Thoracic aorta (tissue), 2 donors: ENCODE measurements at regions not wholly inside any gene's neighbourhood (a gene's known extent, or its start where the extent isn't known, plus 50 kb on each side); places are given as distances from the start of the nearest gene placed in this dataset.
"Not testable (repeated sequence)": the region's sequence is repeated elsewhere in the genome, so short reads cannot be mapped to it uniquely, and the experiment has no call there.

Source experiments
- ATAC-seq: fragments of 150-250 bp; one replicate; pipeline ENCODE4 v1.8.0; 2017; ENCODE audit warnings: low read depth; ENCODE audit not compliant: insufficient number of reproducible peaks, low FRiP score
- DNase-seq: peaks from one replicate; pipeline ENCODE4 v3.0.0-alpha.2; 2020; ENCODE audit warnings: low spot score
- H3K27ac ChIP-seq, 2 donors: fragments of 200-600 bp; sonication (generic); 1 replicate in 1 of 2; 2 replicates in 1 of 2; pipeline ENCODE4 v1.5.1; 2016; ENCODE audit warnings: mild to moderate bottlenecking in 2 of 2, moderate library complexity in 2 of 2
- H3K27me3 ChIP-seq: fragments of 200-600 bp; sonication (generic); replicated peaks from 2 replicates; pipeline ENCODE4 v1.6.0; 2016; ENCODE audit warnings: mild to moderate bottlenecking; ENCODE audit not compliant: insufficient read depth
- H3K36me3 ChIP-seq: fragments of 200-600 bp; sonication (generic); one replicate; pipeline ENCODE4 v1.5.1; 2016
- H3K4me1 ChIP-seq, 2 donors: fragments of 200-600 bp; sonication (generic); 1 replicate in 1 of 2; 2 replicates in 1 of 2; pipeline versions ENCODE4 v1.5.1 to v1.6.0; 2016; ENCODE audit warnings: low read depth in 2 of 2, mild to moderate bottlenecking in 1 of 2; ENCODE audit not compliant: control insufficient read depth in 1 of 2
- H3K4me3 ChIP-seq: fragments of 200-600 bp; sonication (generic); 2 replicates; pipeline ENCODE4 v1.5.1; 2016; ENCODE audit warnings: mild to moderate bottlenecking
- H3K9me3 ChIP-seq: fragments of 200-600 bp; sonication (generic); 2 replicates; pipeline ENCODE4 v1.5.1; 2016
- TF ChIP-seq, protein P1 (sequence below): fragments of 200-600 bp; sonication (generic); IDR thresholded peaks from one replicate; pipeline ENCODE4 v1.5.1; 2019; ENCODE audit warnings: antibody characterized with exemption

DNA sequence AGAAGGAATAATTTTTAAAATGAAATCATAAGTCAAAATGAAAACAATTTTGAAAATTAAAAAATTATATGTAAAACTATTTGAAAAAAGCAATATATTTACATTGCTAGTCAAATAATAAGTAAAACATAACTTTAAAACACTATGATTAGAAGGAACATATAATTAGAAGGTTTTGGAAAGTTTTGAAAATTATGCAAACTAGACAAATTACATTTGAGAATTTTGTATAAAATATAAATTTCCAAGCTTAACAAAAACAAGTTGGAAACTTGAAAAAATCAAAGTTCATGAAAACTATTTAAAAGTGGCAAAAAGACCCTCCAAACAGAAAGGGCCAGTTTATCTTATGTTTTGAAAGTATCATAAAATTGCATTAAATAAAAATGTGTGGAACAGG, 67.6 kb upstream of the TLL1 start:
- DNase-seq = no peak
- Histone ChIP-seq H3K27me3 (no peaks in the 10 kb centered on the region), H3K9me3 (no peaks in the 10 kb centered on the region), H3K4me3 (no peak overlapping the region), H3K4me1 (no peaks in the 10 kb centered on the region), H3K27ac (no peak overlapping the region), H3K36me3 (no peaks in the 10 kb centered on the region)
- ATAC-seq = no peak
- TF ChIP-seq, protein P1, sequence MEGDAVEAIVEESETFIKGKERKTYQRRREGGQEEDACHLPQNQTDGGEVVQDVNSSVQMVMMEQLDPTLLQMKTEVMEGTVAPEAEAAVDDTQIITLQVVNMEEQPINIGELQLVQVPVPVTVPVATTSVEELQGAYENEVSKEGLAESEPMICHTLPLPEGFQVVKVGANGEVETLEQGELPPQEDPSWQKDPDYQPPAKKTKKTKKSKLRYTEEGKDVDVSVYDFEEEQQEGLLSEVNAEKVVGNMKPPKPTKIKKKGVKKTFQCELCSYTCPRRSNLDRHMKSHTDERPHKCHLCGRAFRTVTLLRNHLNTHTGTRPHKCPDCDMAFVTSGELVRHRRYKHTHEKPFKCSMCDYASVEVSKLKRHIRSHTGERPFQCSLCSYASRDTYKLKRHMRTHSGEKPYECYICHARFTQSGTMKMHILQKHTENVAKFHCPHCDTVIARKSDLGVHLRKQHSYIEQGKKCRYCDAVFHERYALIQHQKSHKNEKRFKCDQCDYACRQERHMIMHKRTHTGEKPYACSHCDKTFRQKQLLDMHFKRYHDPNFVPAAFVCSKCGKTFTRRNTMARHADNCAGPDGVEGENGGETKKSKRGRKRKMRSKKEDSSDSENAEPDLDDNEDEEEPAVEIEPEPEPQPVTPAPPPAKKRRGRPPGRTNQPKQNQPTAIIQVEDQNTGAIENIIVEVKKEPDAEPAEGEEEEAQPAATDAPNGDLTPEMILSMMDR = no peak

DNA sequence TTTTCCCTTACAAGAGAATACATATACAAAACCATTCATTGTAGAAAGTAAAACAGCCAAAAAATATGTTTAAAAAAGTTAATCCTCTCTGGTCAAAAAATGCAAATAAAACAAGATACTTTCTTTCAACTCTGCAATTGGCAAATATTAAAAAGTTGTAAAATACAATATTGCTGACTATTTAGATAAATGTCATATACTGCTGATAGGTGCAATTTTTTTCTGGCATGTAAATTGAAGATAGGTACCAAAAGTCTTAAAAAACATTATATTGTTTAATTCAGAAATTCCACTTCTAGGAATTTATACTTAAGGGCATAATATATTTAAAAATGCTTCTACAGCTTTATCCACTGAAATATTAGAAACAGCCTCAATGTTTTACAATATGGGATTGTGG, 66.4 kb upstream of the TLL1 start:
- no peaks in the 10 kb centered on the region for H3K4me1 ChIP-seq
- ATAC-seq = no peak
- no peaks in the 10 kb centered on the region for H3K9me3 ChIP-seq
- no peaks in the 10 kb centered on the region for H3K36me3 ChIP-seq
- no peak overlapping the region for H3K27ac ChIP-seq
- H3K27me3 ChIP-seq = no peaks in the 10 kb centered on the region
- TF ChIP-seq, protein P1 = no peak
- no peak for DNase-seq
- no peak overlapping the region for H3K4me3 ChIP-seq

DNA sequence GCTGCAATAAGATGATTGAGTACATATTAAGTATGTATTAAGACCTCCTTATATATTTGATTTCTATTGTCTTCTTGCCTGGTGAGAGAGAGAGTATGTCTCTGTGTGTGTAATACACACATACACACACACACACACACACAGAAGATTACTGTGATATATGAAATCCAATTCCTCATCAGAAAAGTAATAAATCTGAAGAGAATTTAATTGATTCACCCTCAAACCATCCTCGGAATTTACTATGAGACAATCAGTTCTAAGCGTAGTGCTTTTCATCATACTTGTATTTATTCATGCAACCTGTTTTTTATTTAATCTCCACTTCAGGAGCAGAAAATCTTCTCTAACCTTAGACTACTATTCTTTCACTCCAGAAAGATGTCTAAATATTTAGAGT, 62.3 kb upstream of the TLL1 start:
- ATAC-seq = no peak
- no peak overlapping the region for H3K4me3 ChIP-seq
- no peak overlapping the region for H3K27ac ChIP-seq
- no peaks in the 10 kb centered on the region for H3K36me3 ChIP-seq
- TF ChIP-seq, protein P1 = no peak
- no peaks in the 10 kb centered on the region for H3K9me3 ChIP-seq
- H3K27me3 ChIP-seq = no peaks in the 10 kb centered on the region
- DNase-seq = no peak
- no peaks in the 10 kb centered on the region for H3K4me1 ChIP-seq

DNA sequence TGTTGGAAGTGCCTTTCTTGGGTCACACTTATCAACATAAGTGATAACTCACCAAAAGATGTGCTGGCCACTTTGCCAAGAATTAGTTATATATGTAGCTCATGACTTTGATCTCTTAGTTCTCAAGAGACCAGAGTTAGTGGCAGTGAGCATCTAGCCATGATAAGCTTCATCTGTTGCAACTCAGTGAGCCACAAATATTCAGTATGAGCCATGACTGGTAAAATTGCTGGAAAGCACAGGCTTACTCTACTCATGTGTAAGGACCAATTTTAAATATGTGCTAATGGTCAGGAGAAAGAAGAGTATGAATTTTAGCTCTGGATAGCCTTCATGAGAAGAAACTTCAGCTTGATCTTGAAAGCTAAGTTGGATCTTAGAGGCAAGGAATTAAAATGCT, 59.4 kb upstream of the TLL1 start:
- Histone ChIP-seq H3K27me3 (no peaks in the 10 kb centered on the region), H3K9me3 (no peaks in the 10 kb centered on the region), H3K4me3 (no peak overlapping the region), H3K27ac (no peak overlapping the region), H3K36me3 (no peaks in the 10 kb centered on the region), H3K4me1 (no peaks in the 10 kb centered on the region)
- TF ChIP-seq, protein P1 = no peak
- DNase-seq (no peak), ATAC-seq (no peak)

DNA sequence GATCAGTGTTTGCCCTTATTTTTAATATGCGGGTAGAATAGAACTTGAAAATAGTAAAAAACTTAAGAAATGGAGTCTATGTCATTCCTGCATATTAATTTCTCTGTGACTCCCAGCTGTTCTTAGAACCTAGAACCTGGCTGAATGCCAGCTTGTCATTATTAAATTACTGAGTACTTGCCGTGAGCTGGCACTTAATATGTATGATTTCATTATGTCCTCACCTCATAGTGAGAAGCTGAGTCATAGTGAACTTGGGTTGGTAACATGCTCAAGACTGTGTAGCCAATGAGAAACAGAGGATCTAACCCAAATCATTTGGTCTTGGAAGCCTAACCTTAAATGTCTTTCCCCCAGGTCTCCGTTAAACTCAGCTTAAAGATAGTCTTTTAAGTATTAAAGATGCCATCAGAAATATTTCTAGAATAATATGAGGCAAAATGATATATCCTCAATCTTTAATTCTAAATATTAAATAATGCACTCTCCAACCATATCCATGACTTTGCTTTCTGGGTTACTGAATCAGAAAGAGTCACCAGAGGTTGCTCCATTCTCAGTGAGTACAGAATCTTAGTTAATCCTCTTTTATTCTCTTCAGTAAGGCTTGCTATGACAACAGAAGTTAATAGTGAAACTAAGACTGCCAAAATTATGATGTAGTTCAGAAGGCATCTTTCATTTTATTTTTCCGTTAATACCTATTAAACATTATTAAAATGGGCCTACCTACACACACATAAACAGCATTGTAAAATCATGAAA, 58.6 kb upstream of the TLL1 start:
- H3K9me3 ChIP-seq = no peaks in the 10 kb centered on the region
- no peak overlapping the region for H3K4me3 ChIP-seq
- H3K36me3 ChIP-seq = no peaks in the 10 kb centered on the region
- no peaks in the 10 kb centered on the region for H3K4me1 ChIP-seq
- TF ChIP-seq, protein P1 = no peak
- H3K27me3 ChIP-seq = no peaks in the 10 kb centered on the region
- H3K27ac ChIP-seq = no peak overlapping the region
- DNase-seq = no peak
- ATAC-seq = no peak

DNA sequence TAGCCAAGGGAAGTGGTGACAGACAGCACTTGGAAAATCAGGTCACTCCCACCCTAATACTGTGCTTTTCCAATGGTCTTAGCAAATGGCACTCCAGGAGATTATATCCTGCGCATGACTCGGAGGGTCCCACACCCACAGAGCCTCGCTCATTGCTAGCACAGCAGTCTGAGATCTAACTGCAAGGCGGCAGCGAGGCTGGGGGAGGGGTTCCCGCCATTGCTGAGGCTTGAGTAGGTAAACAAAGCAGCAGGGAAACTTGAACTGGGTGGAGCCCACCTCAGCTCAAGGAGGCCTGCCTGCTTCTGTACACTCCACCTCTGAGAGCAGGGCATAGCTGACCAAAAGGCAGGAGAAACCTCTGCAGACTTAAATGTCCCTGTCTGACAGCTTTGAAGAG, 53.9 kb upstream of the TLL1 start:
- H3K4me1 ChIP-seq, H3K36me3 ChIP-seq, ATAC-seq, H3K4me3 ChIP-seq, DNase-seq, H3K27ac ChIP-seq, H3K9me3 ChIP-seq, H3K27me3 ChIP-seq: not testable (repeated sequence)
